Common myeloid progenitor, CD34-positive (primary cell): ENCODE measurements at regions not wholly inside any gene's neighbourhood (a gene's known extent, or its start where the extent isn't known, plus 50 kb on each side); places are given as distances from the start of the nearest gene placed in this dataset.

Source experiments
- CTCF ChIA-PET: fragments of 350-600 bp; sonication (Branson Sonifier 250); formaldehyde crosslinking; loops from one replicate; lab custom pipeline; 2021; ENCODE audit warnings: antibody characterized with exemption; lab: Charles Lee
- POLR2A ChIA-PET: fragments of 350-600 bp; sonication (Branson Sonifier 250); formaldehyde crosslinking; loops from one replicate; lab custom pipeline; 2021; ENCODE audit warnings: antibody characterized with exemption; lab: Charles Lee
- DNase-seq, 3 donors: peaks; one replicate each; pipeline versions ENCODE4 v3.0.0 to v3.0.0-alpha.2; 2013
- H3K27ac ChIP-seq, 2 experiments: 1 replicate in 1 of 2; 2 replicates in 1 of 2; pipeline ENCODE4 v1.7.0; 2013; ENCODE audit warnings: inconsistent platforms in 2 of 2, low read length in 2 of 2, mild to moderate bottlenecking in 2 of 2, low read depth in 1 of 2, moderate library complexity in 1 of 2; ENCODE audit not compliant: severe bottlenecking in 2 of 2, insufficient read depth in 1 of 2, poor library complexity in 1 of 2
- H3K27me3 ChIP-seq, 5 experiments: replicated peaks in 2 of 5; 1 replicate in 3 of 5; 2 replicates in 2 of 5; pipeline versions ENCODE4 v1.6.1 to v1.7.0; 2013; ENCODE audit warnings: low read length in 4 of 5, mild to moderate bottlenecking in 2 of 5, moderate library complexity in 2 of 5, inconsistent platforms in 1 of 5; ENCODE audit not compliant: insufficient read depth in 5 of 5, control insufficient read depth in 4 of 5
- H3K36me3 ChIP-seq, 4 experiments: 1 replicate in 2 of 4; 2 replicates in 2 of 4; pipeline versions ENCODE4 v1.6.1 to v1.7.0; 2013; ENCODE audit warnings: low read length in 3 of 4, control low read depth in 1 of 4, mild to moderate bottlenecking in 1 of 4; ENCODE audit not compliant: control insufficient read depth in 4 of 4, insufficient read depth in 4 of 4
- H3K4me1 ChIP-seq, 4 experiments: 1 replicate in 3 of 4; 2 replicates in 1 of 4; pipeline versions ENCODE4 v1.6.1 to v1.7.1; 2013; ENCODE audit warnings: low read length in 3 of 4, mild to moderate bottlenecking in 3 of 4, control low read depth in 1 of 4, inconsistent platforms in 1 of 4, moderate library complexity in 1 of 4; ENCODE audit not compliant: control insufficient read depth in 4 of 4, insufficient read depth in 4 of 4; ENCODE audit errors: control extremely low read depth in 1 of 4
- H3K4me3 ChIP-seq, 7 experiments: 1 replicate in 4 of 7; 2 replicates in 3 of 7; pipeline versions ENCODE4 v1.5.1 to v1.7.0; 2013; ENCODE audit warnings: mild to moderate bottlenecking in 7 of 7, low read length in 6 of 7, moderate library complexity in 6 of 7, inconsistent platforms in 2 of 7, low read depth in 2 of 7, control low read depth in 1 of 7; ENCODE audit not compliant: insufficient read depth in 4 of 7, control insufficient read depth in 1 of 7; ENCODE audit errors: extremely low read depth in 1 of 7
- H3K9me3 ChIP-seq, 5 experiments: 1 replicate in 4 of 5; 2 replicates in 1 of 5; pipeline versions ENCODE4 v1.6.1 to v1.7.1; 2013; ENCODE audit warnings: low read length in 4 of 5, mild to moderate bottlenecking in 2 of 5, inconsistent platforms in 1 of 5, low read depth in 1 of 5, moderate library complexity in 1 of 5; ENCODE audit not compliant: control insufficient read depth in 4 of 5, insufficient read depth in 2 of 5; ENCODE audit errors: control extremely low read depth in 1 of 5
- WGBS: methylation state at CpG from one replicate; pipeline ENCODE4 v1.1.5; 2013; ENCODE audit not compliant: insufficient coverage; 5-methylcytosine and 5-hydroxymethylcytosine counted together

- peaks cover 0 to 11% (median 3%) of the 10 kb centered on the region in 4 experiments for H3K36me3 ChIP-seq
- ChIA-PET CTCF (interaction anchor here (1.2 kb wide), 1 partner anchor 9 kb away, joined by 3 read pairs; no protein-coding TSS in a partner anchor), POLR2A (no interaction called here)
- no peaks in the 10 kb centered on the region for H3K9me3 ChIP-seq
- no peak overlapping the region for H3K4me3 ChIP-seq
- no CpG with 5 or more reads among the region's 2 CpGs for WGBS
- no peaks in the 10 kb centered on the region for H3K27me3 ChIP-seq
- no peak for DNase-seq
- no peak overlapping the region for H3K27ac ChIP-seq
- no peaks in the 10 kb centered on the region for H3K4me1 ChIP-seq
Measured at GRCh38 chr6:34633785-34634184, 62.8 kb downstream of the ILRUN start.

DNA sequence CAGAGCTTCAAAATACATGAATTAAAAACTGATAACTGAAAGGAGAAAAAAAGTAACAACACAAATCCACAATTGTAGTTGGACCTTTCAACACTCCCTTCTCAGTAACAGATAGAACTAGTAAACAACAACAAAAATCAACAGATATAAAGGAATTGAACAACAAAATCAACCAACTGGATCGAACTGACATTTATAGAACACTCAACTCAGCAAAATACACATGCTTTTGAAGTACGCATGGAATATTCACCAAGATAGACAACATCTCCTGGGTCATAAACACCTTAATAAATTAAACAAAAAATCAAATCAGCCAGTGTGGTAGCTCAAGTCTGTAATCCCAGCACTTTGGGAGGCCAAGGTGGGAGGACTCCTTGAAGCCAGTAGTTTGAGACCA is 63.3 kb downstream of the ILRUN start:
- no peaks in the 10 kb centered on the region for H3K4me1 ChIP-seq
- no peaks in the 10 kb centered on the region for H3K9me3 ChIP-seq
- 100% methylated on average over 2 of the region's 2 CpGs for WGBS
- DNase-seq = no peak
- no peak overlapping the region for H3K27ac ChIP-seq
- POLR2A ChIA-PET = no interaction called here
- CTCF ChIA-PET = interaction anchor here (1.2 kb wide), 1 partner anchor 8 kb away, joined by 3 read pairs; no protein-coding TSS in a partner anchor
- H3K27me3 ChIP-seq = no peaks in the 10 kb centered on the region
- no peak overlapping the region for H3K4me3 ChIP-seq
- H3K36me3 ChIP-seq = peaks cover 0 to 12% (median 2%) of the 10 kb centered on the region in 4 experiments

GRCh38 chr6:34630040-34630439 is 66.5 kb downstream of the ILRUN start:
- H3K27ac ChIP-seq = no peak overlapping the region
- CTCF ChIA-PET = interaction anchor here (1.0 kb wide), 1 partner anchor 19 kb away, joined by 4 read pairs; no protein-coding TSS in a partner anchor

DNA sequence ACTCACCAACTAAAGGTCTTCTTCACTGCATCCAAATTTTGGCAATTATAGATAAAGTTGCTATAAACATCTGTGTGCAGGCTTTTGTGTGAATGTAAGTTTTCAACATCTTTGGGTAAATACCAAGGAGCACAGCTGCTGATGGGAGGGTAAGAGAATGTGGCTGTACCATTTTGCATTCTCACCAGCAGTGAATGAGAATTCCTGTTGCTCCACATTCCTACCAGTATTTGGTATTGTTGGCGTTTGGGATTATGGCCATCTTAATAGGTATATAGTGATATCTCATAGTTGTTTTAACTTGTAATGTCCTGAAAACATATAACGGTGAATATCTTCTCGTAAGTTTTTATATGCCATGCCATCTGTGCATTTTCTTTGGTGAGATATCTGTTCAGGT is 69.3 kb downstream of the ILRUN start:
- no peak overlapping the region for H3K27ac ChIP-seq
- H3K36me3 ChIP-seq = peaks cover 3 to 5% (median 4%) of the 10 kb centered on the region in 4 experiments
- WGBS = no CpG with 5 or more reads among the region's 3 CpGs
- no peaks in the 10 kb centered on the region for H3K9me3 ChIP-seq
- no peaks in the 10 kb centered on the region for H3K27me3 ChIP-seq
- no peak overlapping the region for H3K4me3 ChIP-seq
- no peaks in the 10 kb centered on the region for H3K4me1 ChIP-seq
- DNase-seq = no peak
- ChIA-PET CTCF (interaction anchor here (0.6 to 0.7 kb wide), 2 partner anchors 245 to 413 kb away, joined by 3 read pairs; no protein-coding TSS in a partner anchor), POLR2A (no interaction called here)

More at GRCh38 chr6:34630040-34630439, 66.5 kb downstream of the ILRUN start:
- Histone ChIP-seq H3K9me3 (no peaks in the 10 kb centered on the region), H3K4me1 (no peaks in the 10 kb centered on the region), H3K4me3 (no peak overlapping the region), H3K36me3 (peaks cover 3 to 5% (median 4%) of the 10 kb centered on the region in 4 experiments), H3K27me3 (no peaks in the 10 kb centered on the region)
- no peak for DNase-seq
- 98% methylated on average over 5 of the region's 6 CpGs for WGBS
- POLR2A ChIA-PET = no interaction called here

DNA sequence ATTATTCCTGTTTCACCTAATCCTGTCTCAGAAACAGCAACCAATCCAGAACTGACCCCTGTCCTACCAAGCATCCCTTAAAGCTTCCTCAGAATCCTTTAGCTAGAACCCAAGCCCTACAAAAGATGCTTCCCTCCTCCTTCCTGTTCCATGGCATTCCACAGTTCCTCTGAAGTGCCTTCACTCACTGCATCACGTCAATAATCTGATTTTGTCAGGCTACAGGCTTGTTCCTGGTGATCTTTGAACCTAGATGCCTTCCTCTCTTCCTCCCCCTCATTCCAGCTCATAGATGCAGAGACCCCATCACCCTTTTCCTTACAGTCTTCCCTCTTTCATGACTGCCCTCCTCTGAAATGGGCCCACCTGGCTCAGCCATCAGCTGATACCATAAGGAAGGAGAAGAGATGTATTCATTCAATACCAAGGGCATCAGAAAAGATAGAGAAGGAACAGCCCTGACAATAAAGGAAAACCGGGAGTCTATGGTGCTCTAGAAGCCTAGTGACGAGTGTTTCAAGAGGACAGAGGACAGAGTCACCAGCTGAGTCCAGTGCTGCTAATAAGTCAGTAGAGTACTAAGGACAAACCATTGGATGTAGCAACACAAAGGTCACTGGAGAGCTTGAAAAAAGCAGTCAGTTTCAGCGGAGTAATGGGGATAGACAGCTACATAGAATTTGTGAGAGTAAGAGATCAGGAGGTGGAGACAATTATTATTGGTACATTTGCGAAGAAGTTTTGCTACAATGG is 62.5 kb upstream of the SPDEF start:
- Histone ChIP-seq H3K27me3 (no peaks in the 10 kb centered on the region), H3K36me3 (peaks cover 2 to 17% (median 10%) of the 10 kb centered on the region in 4 experiments), H3K4me1 (no peaks in the 10 kb centered on the region), H3K9me3 (no peaks in the 10 kb centered on the region), H3K4me3 (no peak overlapping the region), H3K27ac (no peak overlapping the region)
- ChIA-PET CTCF (interaction anchor here (1.1 to 1.7 kb wide), 2 partner anchors 9 to 22 kb away, joined by 3 read pairs; no protein-coding TSS in a partner anchor), POLR2A (no interaction called here)
- WGBS = 99% methylated on average over 4 of the region's 5 CpGs
- no peak for DNase-seq

DNA sequence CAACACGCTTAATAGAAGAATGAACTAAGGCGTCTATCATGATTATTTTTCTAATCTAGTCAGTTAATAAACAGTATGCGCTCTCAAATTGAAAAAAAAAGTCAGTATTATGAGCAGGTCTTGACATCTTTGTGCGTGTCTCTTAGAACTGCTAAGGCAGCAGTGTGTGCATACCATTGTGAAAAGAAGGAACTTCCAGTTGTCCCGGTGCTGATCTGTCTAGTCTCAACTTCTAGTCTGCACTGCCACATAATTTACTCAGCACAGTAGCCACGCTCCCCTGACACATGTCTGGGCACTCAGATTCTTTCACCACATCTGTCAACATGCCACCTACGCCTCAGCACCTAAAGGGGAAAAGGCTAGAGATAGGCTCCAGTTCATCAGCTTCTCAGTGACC is 61.1 kb upstream of the SPDEF start:
- 87% methylated on average over 7 of the region's 7 CpGs for WGBS
- Histone ChIP-seq H3K4me1 (no peaks in the 10 kb centered on the region), H3K4me3 (no peak overlapping the region), H3K36me3 (peaks cover 2 to 17% (median 10%) of the 10 kb centered on the region in 4 experiments), H3K27ac (no peak overlapping the region), H3K27me3 (no peaks in the 10 kb centered on the region), H3K9me3 (no peaks in the 10 kb centered on the region)
- DNase-seq = no peak
- POLR2A ChIA-PET = no interaction called here
- CTCF ChIA-PET = no interaction called here

- Histone ChIP-seq H3K27ac (no peak overlapping the region), H3K27me3 (no peaks in the 10 kb centered on the region), H3K4me1 (peaks cover 0 to 3% (median under 1%) of the 10 kb centered on the region in 4 experiments), H3K4me3 (no peak overlapping the region), H3K9me3 (no peaks in the 10 kb centered on the region), H3K36me3 (peaks cover 2 to 17% (median 10%) of the 10 kb centered on the region in 4 experiments)
- ChIA-PET CTCF (interaction anchor here (0.9 kb wide), 1 partner anchor 9 kb away, joined by 3 read pairs; no protein-coding TSS in a partner anchor), POLR2A (no interaction called here)
- no peak for DNase-seq
- WGBS = 100% methylated on average over 1 of the region's 1 CpG
Measured at GRCh38 chr6:34616227-34616585, 60.1 kb upstream of the SPDEF start.
